GM12878 (cell line): ENCODE measurements at regions not wholly inside any gene's neighbourhood (a gene's known extent, or its start where the extent isn't known, plus 50 kb on each side); places are given as distances from the start of the nearest gene placed in this dataset.

Experiments used
- ATAC-seq: fragments of 200-7000 bp; cut with Tn5 transposase; 3 replicates; pipeline ENCODE4 v1.9.1; 2020; ENCODE audit warnings: mild to moderate bottlenecking, moderate library complexity
- BruUV-seq: library from RNA; stranded (reverse); fragments of 400-500 nt; replicated peaks from 2 replicates; lab custom pipeline; 2021; lab: Mats Ljungman, UMichigan
- CTCF ChIA-PET: fragments of 300-600 bp; sonication (Branson Sonifier 250); formaldehyde crosslinking; extraction: SDS; loops from one replicate; lab custom pipeline; 2021; ENCODE audit warnings: inconsistent platforms; lab: Yijun Ruan, JAX
- POLR2A ChIA-PET: fragments of 350-600 bp; formaldehyde crosslinking; extraction: SDS; loops from one replicate; lab custom pipeline; 2021; ENCODE audit warnings: inconsistent platforms; lab: Charles Lee
- RAD21 ChIA-PET: fragments of 300-600 bp; sonication (Branson Sonifier 250); formaldehyde crosslinking; loops from one replicate; lab custom pipeline; 2023; ENCODE audit warnings: antibody characterized with exemption; ENCODE audit not compliant: unreplicated experiment; lab: Charles Lee
- SMC1A ChIA-PET: fragments of 300-600 bp; sonication (Branson Sonifier 250); formaldehyde crosslinking; loops from one replicate; lab custom pipeline; 2023; ENCODE audit not compliant: unreplicated experiment, uncharacterized antibody; lab: Charles Lee
- DNase-seq: peaks from one replicate; pipeline ENCODE4 v3.0.0-alpha.2; 2011; ENCODE audit warnings: low read depth, low spot score
- FAIRE-seq: peaks from 3 replicates; lab custom pipeline; 2011; peaks lifted over from hg19 to GRCh38; lab: Jason Lieb, UNC
- H2AFZ ChIP-seq: 2 replicates; pipeline ENCODE4 v1.6.0; 2011; ENCODE audit warnings: low read depth, low read length, control low read depth; ENCODE audit not compliant: control insufficient read depth
- H3K27ac ChIP-seq: 2 replicates; pipeline ENCODE4 v1.5.1; 2011; ENCODE audit warnings: control low read depth; ENCODE audit not compliant: control insufficient read depth, insufficient read depth
- H3K27me3 ChIP-seq, 2 experiments: replicated peaks in 1 of 2; 2 replicates each; pipeline versions ENCODE4 v1.6.0 to v1.6.1; 2011; ENCODE audit warnings: low read length in 1 of 2; ENCODE audit not compliant: control insufficient read depth in 2 of 2, insufficient read depth in 2 of 2
- H3K36me3 ChIP-seq, 2 experiments: 2 replicates each; pipeline ENCODE4 v1.5.1; 2011; ENCODE audit warnings: low read length in 1 of 2; ENCODE audit not compliant: control insufficient read depth in 2 of 2, insufficient read depth in 2 of 2
- H3K4me1 ChIP-seq: 2 replicates; pipeline ENCODE4 v1.6.1; 2011; ENCODE audit warnings: mild to moderate bottlenecking, low read length, moderate library complexity, mixed read lengths; ENCODE audit not compliant: control insufficient read depth, insufficient read depth
- H3K4me2 ChIP-seq: 2 replicates; pipeline ENCODE4 v1.6.0; 2011; ENCODE audit warnings: control low read depth; ENCODE audit not compliant: control insufficient read depth, insufficient read depth
- H3K4me3 ChIP-seq: fragments of 200-600 bp; sonication (generic); 2 replicates; pipeline ENCODE4 v1.5.1; 2016
- H3K79me2 ChIP-seq: 2 replicates; pipeline ENCODE4 v1.6.0; 2011; ENCODE audit warnings: low read length; ENCODE audit not compliant: control insufficient read depth, insufficient read depth
- H3K9ac ChIP-seq: 2 replicates; pipeline ENCODE4 v1.8.0; 2011; ENCODE audit warnings: low read length, control low read depth, mixed read lengths; ENCODE audit not compliant: control insufficient read depth, insufficient read depth
- H3K9me3 ChIP-seq: replicated peaks from 3 replicates; pipeline ENCODE4 v1.5.1; 2011; ENCODE audit warnings: mild to moderate bottlenecking, low read length; ENCODE audit not compliant: control insufficient read depth, insufficient read depth
- H4K20me1 ChIP-seq: 2 replicates; pipeline ENCODE4 v1.6.0; 2011; ENCODE audit not compliant: control insufficient read depth, insufficient read depth
- CEBPB ChIP-seq, 2 experiments: fragments of 150-350 bp in 1 of 2; IDR thresholded peaks; 2 replicates each; pipeline ENCODE4 v1.6.1; 2012 to 2014; ENCODE audit warnings: low read depth in 2 of 2, low read length in 2 of 2, borderline replicate concordance in 1 of 2, inconsistent platforms in 1 of 2
- IKZF1 ChIP-seq: fragments of 450-650 bp; conservative IDR thresholded peaks from 2 replicates; pipeline ENCODE4 v1.6.1; 2017; ENCODE audit warnings: antibody characterized with exemption, mild to moderate bottlenecking
- MEF2B ChIP-seq: fragments of 450-650 bp; IDR thresholded peaks from 2 replicates; pipeline ENCODE4 v1.6.1; 2018; ENCODE audit warnings: mild to moderate bottlenecking, moderate library complexity; ENCODE audit not compliant: partially characterized antibody, poor library complexity, severe bottlenecking
- NRF1 ChIP-seq: conservative IDR thresholded peaks from 2 replicates; pipeline ENCODE4 v1.6.1; 2011; ENCODE audit warnings: mild to moderate bottlenecking, low read depth, low read length, improper control_type of control experiment
- SIX5 ChIP-seq: IDR thresholded peaks from 2 replicates; pipeline ENCODE4 v1.6.1; 2011; ENCODE audit warnings: mild to moderate bottlenecking, low read depth, low read length, moderate library complexity; ENCODE audit not compliant: severe bottlenecking
- in situ Hi-C: fragments of 300-500 bp; cut with MboI; formaldehyde crosslinking; loops from 9 replicates; pipeline ENCODE4 v1.14.3; 2018; ENCODE audit warnings: mixed read lengths
- intact Hi-C: fragments of 100-400 bp; cut with micrococcal nuclease; formaldehyde crosslinking; loops from one replicate; pipeline ENCODE4 v1.14.2; 2022; ENCODE audit not compliant: unreplicated experiment
- TF ChIP-seq, protein P1 (sequence below): IDR thresholded peaks from 2 replicates; pipeline ENCODE4 v1.6.1; 2011; ENCODE audit warnings: low read depth, low read length, improper control_type of control experiment, borderline replicate concordance
- TF ChIP-seq, protein P2 (sequence below): IDR thresholded peaks from 2 replicates; pipeline ENCODE4 v1.6.1; 2011; ENCODE audit warnings: borderline replicate concordance, low read depth, mild to moderate bottlenecking, moderate library complexity, low read length; ENCODE audit not compliant: insufficient read depth, poor library complexity, severe bottlenecking
- TF ChIP-seq, protein P3 (sequence below): fragments of 450-650 bp; IDR thresholded peaks from 2 replicates; pipeline ENCODE4 v1.6.1; 2017; ENCODE audit warnings: mild to moderate bottlenecking, moderate library complexity
- TF ChIP-seq, protein P4 (sequence below): fragments of 450-650 bp; conservative IDR thresholded peaks from 2 replicates; pipeline ENCODE4 v1.6.1; 2017; ENCODE audit warnings: mild to moderate bottlenecking, moderate library complexity
- TF ChIP-seq, protein P5 (sequence below): IDR thresholded peaks from 2 replicates; pipeline ENCODE4 v1.6.1; 2011; ENCODE audit warnings: low read depth, mild to moderate bottlenecking, low read length, moderate library complexity, borderline replicate concordance; ENCODE audit errors: extremely low read depth

DNA sequence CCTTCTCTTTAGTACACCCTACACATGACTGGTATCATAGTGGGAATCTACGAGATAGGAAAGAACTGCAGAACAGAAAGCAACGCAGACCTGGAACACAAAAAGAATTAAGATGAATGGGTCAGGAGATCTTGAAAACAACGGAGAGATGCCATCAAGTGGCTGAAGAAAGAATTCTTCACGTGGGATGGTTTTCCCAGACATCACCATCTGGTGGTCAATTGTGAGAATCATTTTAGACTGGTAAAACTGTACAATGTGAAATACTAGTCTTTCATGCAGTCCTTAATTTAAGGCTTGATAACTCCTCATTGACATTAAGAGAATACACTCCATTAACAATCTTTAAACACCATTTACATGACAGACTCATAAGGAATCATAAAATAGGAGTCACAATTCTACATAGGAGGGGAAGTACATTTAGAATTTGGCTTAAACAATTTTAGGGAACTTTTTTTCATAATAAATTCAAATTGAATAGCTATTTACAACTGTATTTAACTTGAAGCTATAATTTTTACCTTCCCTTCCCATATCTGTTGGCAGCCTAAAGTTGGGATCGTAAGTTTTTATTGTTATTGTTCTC lies 128.4 kb upstream of the TRPM3 start (continued):
- TF ChIP-seq NRF1 = no peak

DNA sequence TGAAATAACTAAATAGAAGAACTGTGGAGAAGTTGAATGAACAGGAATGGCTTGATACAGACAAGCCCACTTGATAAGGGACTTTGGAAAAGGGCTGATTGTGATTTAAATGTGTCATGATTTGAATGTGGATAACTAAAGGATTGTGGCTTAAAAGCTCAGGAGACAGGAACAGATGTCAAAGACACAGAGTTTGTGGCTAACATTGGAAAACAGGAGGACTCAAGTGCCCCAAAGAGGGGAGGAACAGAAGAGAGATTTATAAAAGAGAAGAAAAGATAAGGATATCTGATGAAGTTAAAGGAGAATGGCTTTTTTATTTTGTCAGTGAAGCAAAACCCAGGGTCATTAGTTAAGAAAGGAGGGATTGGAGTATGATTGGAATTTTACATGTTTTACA lies 124.2 kb upstream of the TRPM3 start:
- SMC1A ChIA-PET = no interaction called here
- DNase-seq = no peak
- H3K9ac ChIP-seq = no peak overlapping the region
- no peak overlapping the region for H3K4me3 ChIP-seq
- H3K36me3 ChIP-seq = no peaks in the 10 kb centered on the region
- no peak overlapping the region for H2AFZ ChIP-seq
- intact Hi-C loops (no loop called here), in situ Hi-C loops (loop anchor here (10.0 kb wide), 1 partner anchor 601 kb away; no protein-coding TSS in a partner anchor)
- POLR2A ChIA-PET = no interaction called here
- ATAC-seq = no peak
- H3K27me3 ChIP-seq = no peaks in the 10 kb centered on the region
- CTCF ChIA-PET = no interaction called here
- no TSS peak for BruUV-seq
- H3K4me2 ChIP-seq = no peak overlapping the region
- H3K4me1 ChIP-seq = no peaks in the 10 kb centered on the region
- H3K9me3 ChIP-seq = no peaks in the 10 kb centered on the region
- RAD21 ChIA-PET = no interaction called here
- no peaks in the 10 kb centered on the region for H4K20me1 ChIP-seq
- FAIRE-seq = no peak
- H3K79me2 ChIP-seq = no peaks in the 10 kb centered on the region
- TF ChIP-seq MEF2B (no peak), IKZF1 (no peak), NRF1 (no peak), CEBPB (IDR thresholded peaks at IDR 0.05; ENCODE audit: borderline replicate concordance in 1 of 2, low read depth in 2 of 2, low read length in 2 of 2) (no peak), SIX5 (no peak)
- TF ChIP-seq, protein P1, sequence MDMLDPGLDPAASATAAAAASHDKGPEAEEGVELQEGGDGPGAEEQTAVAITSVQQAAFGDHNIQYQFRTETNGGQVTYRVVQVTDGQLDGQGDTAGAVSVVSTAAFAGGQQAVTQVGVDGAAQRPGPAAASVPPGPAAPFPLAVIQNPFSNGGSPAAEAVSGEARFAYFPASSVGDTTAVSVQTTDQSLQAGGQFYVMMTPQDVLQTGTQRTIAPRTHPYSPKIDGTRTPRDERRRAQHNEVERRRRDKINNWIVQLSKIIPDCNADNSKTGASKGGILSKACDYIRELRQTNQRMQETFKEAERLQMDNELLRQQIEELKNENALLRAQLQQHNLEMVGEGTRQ = no peak
- TF ChIP-seq, protein P2, sequence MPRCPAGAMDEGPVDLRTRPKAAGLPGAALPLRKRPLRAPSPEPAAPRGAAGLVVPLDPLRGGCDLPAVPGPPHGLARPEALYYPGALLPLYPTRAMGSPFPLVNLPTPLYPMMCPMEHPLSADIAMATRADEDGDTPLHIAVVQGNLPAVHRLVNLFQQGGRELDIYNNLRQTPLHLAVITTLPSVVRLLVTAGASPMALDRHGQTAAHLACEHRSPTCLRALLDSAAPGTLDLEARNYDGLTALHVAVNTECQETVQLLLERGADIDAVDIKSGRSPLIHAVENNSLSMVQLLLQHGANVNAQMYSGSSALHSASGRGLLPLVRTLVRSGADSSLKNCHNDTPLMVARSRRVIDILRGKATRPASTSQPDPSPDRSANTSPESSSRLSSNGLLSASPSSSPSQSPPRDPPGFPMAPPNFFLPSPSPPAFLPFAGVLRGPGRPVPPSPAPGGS = no peak
- TF ChIP-seq, protein P3, sequence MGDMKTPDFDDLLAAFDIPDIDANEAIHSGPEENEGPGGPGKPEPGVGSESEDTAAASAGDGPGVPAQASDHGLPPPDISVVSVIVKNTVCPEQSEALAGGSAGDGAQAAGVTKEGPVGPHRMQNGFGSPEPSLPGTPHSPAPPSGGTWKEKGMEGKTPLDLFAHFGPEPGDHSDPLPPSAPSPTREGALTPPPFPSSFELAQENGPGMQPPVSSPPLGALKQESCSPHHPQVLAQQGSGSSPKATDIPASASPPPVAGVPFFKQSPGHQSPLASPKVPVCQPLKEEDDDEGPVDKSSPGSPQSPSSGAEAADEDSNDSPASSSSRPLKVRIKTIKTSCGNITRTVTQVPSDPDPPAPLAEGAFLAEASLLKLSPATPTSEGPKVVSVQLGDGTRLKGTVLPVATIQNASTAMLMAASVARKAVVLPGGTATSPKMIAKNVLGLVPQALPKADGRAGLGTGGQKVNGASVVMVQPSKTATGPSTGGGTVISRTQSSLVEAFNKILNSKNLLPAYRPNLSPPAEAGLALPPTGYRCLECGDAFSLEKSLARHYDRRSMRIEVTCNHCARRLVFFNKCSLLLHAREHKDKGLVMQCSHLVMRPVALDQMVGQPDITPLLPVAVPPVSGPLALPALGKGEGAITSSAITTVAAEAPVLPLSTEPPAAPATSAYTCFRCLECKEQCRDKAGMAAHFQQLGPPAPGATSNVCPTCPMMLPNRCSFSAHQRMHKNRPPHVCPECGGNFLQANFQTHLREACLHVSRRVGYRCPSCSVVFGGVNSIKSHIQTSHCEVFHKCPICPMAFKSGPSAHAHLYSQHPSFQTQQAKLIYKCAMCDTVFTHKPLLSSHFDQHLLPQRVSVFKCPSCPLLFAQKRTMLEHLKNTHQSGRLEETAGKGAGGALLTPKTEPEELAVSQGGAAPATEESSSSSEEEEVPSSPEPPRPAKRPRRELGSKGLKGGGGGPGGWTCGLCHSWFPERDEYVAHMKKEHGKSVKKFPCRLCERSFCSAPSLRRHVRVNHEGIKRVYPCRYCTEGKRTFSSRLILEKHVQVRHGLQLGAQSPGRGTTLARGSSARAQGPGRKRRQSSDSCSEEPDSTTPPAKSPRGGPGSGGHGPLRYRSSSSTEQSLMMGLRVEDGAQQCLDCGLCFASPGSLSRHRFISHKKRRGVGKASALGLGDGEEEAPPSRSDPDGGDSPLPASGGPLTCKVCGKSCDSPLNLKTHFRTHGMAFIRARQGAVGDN = no peak
- TF ChIP-seq, protein P4, sequence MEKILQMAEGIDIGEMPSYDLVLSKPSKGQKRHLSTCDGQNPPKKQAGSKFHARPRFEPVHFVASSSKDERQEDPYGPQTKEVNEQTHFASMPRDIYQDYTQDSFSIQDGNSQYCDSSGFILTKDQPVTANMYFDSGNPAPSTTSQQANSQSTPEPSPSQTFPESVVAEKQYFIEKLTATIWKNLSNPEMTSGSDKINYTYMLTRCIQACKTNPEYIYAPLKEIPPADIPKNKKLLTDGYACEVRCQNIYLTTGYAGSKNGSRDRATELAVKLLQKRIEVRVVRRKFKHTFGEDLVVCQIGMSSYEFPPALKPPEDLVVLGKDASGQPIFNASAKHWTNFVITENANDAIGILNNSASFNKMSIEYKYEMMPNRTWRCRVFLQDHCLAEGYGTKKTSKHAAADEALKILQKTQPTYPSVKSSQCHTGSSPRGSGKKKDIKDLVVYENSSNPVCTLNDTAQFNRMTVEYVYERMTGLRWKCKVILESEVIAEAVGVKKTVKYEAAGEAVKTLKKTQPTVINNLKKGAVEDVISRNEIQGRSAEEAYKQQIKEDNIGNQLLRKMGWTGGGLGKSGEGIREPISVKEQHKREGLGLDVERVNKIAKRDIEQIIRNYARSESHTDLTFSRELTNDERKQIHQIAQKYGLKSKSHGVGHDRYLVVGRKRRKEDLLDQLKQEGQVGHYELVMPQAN = no peak
- TF ChIP-seq, protein P5, sequence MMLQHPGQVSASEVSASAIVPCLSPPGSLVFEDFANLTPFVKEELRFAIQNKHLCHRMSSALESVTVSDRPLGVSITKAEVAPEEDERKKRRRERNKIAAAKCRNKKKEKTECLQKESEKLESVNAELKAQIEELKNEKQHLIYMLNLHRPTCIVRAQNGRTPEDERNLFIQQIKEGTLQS = no peak
- H3K27ac ChIP-seq = no peak overlapping the region
